ENCODE measurements at regions not wholly inside any gene's neighbourhood (a gene's known extent, or its start where the extent isn't known, plus 50 kb on each side); places are given as distances from the start of the nearest gene placed in this dataset.

DNA sequence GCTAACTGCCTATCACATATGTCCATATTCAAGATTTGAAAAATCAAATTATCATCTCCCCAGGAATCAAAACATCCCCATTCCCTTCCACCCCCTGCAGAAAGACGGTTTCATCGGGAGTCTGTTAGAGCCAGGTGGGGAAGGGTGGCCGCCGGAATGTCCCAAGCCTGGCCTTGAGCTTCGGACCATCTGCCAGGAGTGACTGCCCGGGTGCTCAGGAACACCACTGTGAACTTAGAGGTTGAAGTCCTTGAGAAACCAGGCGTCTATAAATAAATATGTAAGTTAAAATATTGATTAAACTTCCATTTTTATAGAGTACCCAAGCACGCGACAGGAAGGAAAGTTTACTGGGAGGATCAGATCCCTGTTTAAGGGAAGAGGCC lies 250.8 kb downstream of the DLL1 start:
- H2AK5ac ChIP-seq (ENCODE audit: low read length) = no peak overlapping the region
- H2BK12ac ChIP-seq (ENCODE audit: low read length) = no peak overlapping the region
- no CpG with 5 or more reads among the region's 9 CpGs for WGBS (ENCODE audit: extremely low coverage, insufficient coverage, insufficient read length)
- H3K4me2 ChIP-seq (ENCODE audit: low read length) = no peak overlapping the region
- H3K27me3 ChIP-seq (ENCODE audit: insufficient read depth, low read length) = no peaks in the 10 kb centered on the region
- H3K4me1 ChIP-seq (ENCODE audit: control insufficient read depth in 1 of 2, insufficient read depth in 2 of 2, low read length in 2 of 2) = peaks cover 14 to 20% of the 10 kb centered on the region in 2 experiments
- H3K79me1 ChIP-seq (ENCODE audit: low read length) = no peaks in the 10 kb centered on the region
- H3K18ac ChIP-seq (ENCODE audit: low read length) = no peak overlapping the region
- no peak overlapping the region for H3K9ac ChIP-seq (ENCODE audit: low read length)
- H2BK120ac ChIP-seq (ENCODE audit: insufficient read depth, low read length, poor library complexity) = no peak overlapping the region
- no peaks in the 10 kb centered on the region for H3K36me3 ChIP-seq (ENCODE audit: control insufficient read depth in 1 of 2, insufficient read depth in 2 of 2, low read length in 2 of 2)
- no peak overlapping the region for H2BK5ac ChIP-seq (ENCODE audit: low read depth, low read length, poor library complexity)
- no peak overlapping the region for H2AFZ ChIP-seq (ENCODE audit: insufficient read depth, low read length, poor library complexity)
- no peak for DNase-seq
- no peak overlapping the region for H3K23ac ChIP-seq (ENCODE audit: low read length)
- no peak overlapping the region for H3K14ac ChIP-seq (ENCODE audit: low read length)
- no peak overlapping the region for H3K4me3 ChIP-seq (ENCODE audit: low read depth, low read length)
- H3K79me2 ChIP-seq (ENCODE audit: control insufficient read depth, insufficient read depth, low read length, poor library complexity) = no peaks in the 10 kb centered on the region
- peaks cover 10% of the 10 kb centered on the region for H3K9me3 ChIP-seq (ENCODE audit: insufficient read depth, low read depth, low read length)
- H4K12ac ChIP-seq (ENCODE audit: low read depth, low read length) = no peak overlapping the region
- no peak overlapping the region for H3K4ac ChIP-seq (ENCODE audit: low read depth, low read length)
- no peak overlapping the region for H4K91ac ChIP-seq (ENCODE audit: low read depth, low read length)
- no peak overlapping the region for H3K27ac ChIP-seq (ENCODE audit: low read depth, low read length)
- H4K8ac ChIP-seq (ENCODE audit: low read depth, low read length) = no peak overlapping the region

DNA sequence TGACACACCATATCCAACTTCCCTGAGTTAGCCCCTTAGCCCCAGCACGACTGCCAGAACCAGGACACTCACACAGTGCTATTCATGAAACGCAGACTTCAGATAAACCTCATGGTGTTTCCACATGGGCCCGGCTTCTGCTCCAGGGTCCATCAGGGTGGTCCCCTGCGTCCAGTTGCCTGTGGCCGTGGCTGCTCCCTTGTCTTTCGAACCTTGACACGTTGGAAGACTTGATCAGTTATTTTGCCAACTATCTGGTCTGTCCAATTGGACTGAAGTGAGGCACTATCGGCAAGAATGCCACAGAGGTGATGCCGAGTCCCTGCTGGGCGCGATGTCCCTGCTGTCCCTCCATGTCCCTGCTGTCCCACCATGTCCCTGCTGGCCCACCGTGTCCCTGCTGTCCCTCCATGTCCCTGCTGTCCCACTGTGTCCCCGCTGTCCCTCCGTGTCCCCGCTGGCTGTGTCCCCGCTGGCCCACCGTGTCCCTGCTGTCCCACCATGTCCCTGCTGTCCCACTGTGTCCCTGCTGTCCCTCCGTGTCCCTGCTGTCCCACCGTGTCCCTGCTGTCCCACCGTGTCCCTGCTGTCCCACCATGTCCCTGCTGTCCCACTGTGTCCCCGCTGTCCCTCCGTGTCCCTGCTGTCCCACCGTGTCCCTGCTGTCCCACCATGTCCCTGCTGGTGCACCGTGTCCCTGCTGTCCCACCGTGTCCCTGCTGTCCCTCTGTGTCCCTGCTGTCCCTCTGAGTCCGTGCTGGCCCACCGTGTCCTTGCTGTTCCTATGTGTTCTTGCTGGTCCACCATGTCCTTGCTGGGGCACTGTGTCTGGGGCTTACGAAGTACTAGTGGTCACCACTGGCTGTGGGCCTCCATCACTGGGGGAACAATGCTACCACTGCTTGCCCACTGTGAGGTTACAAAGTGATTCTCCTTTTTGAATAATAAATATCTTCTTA lies 251.4 kb downstream of the DLL1 start:
- Histone ChIP-seq H3K79me1 (ENCODE audit: low read length) (no peaks in the 10 kb centered on the region), H3K4me2 (ENCODE audit: low read length) (no peak overlapping the region), H3K27me3 (ENCODE audit: insufficient read depth, low read length) (no peaks in the 10 kb centered on the region), H4K8ac (ENCODE audit: low read depth, low read length) (no peak overlapping the region), H3K14ac (ENCODE audit: low read length) (no peak overlapping the region), H2BK120ac (ENCODE audit: insufficient read depth, low read length, poor library complexity) (no peak overlapping the region), H3K79me2 (ENCODE audit: control insufficient read depth, insufficient read depth, low read length, poor library complexity) (no peaks in the 10 kb centered on the region), H3K9ac (ENCODE audit: low read length) (no peak overlapping the region), H3K4me3 (ENCODE audit: low read depth, low read length) (no peak overlapping the region), H2AFZ (ENCODE audit: insufficient read depth, low read length, poor library complexity) (no peak overlapping the region), H2BK12ac (ENCODE audit: low read length) (no peak overlapping the region), H4K12ac (ENCODE audit: low read depth, low read length) (no peak overlapping the region), H2BK5ac (ENCODE audit: low read depth, low read length, poor library complexity) (no peak overlapping the region), H4K91ac (ENCODE audit: low read depth, low read length) (peak overlapping the region; percentile 3), H3K4ac (ENCODE audit: low read depth, low read length) (no peak overlapping the region), H3K4me1 (ENCODE audit: control insufficient read depth in 1 of 2, insufficient read depth in 2 of 2, low read length in 2 of 2) (peaks cover 14 to 20% of the 10 kb centered on the region in 2 experiments), H2AK5ac (ENCODE audit: low read length) (no peak overlapping the region), H3K23ac (ENCODE audit: low read length) (no peak overlapping the region), H3K36me3 (ENCODE audit: control insufficient read depth in 1 of 2, insufficient read depth in 2 of 2, low read length in 2 of 2) (no peaks in the 10 kb centered on the region), H3K27ac (ENCODE audit: low read depth, low read length) (no peak overlapping the region), H3K9me3 (ENCODE audit: insufficient read depth, low read depth, low read length) (peaks cover 10% of the 10 kb centered on the region), H3K18ac (ENCODE audit: low read length) (no peak overlapping the region)
- DNase-seq = no peak
- no CpG with 5 or more reads among the region's 28 CpGs for WGBS (ENCODE audit: extremely low coverage, insufficient coverage, insufficient read length)

DNA sequence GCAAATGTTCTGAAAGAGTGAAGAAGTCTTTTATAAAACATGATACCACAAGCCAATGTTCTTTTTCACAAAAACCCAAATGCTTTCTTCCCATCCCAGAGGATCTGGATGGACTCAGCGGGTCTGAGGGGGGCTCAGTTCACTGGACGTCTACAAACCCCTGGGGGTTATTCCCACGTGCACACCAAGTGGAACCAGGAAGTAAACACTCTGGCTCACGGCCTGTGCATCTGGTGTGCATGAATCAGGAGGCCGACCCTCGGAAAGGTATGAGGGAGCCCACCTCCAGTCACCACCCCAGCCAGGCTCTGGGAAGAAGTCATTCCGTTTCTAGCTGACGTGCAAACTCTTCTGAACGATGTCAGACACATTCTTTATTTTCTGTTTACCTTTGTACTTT lies 252.2 kb downstream of the DLL1 start:
- Histone ChIP-seq H4K12ac (ENCODE audit: low read depth, low read length) (no peak overlapping the region), H2AK5ac (ENCODE audit: low read length) (no peak overlapping the region), H4K91ac (ENCODE audit: low read depth, low read length) (no peak overlapping the region), H4K8ac (ENCODE audit: low read depth, low read length) (no peak overlapping the region), H3K4me3 (ENCODE audit: low read depth, low read length) (no peak overlapping the region), H3K9ac (ENCODE audit: low read length) (no peak overlapping the region), H3K36me3 (ENCODE audit: control insufficient read depth in 1 of 2, insufficient read depth in 2 of 2, low read length in 2 of 2) (no peaks in the 10 kb centered on the region), H3K27me3 (ENCODE audit: insufficient read depth, low read length) (no peaks in the 10 kb centered on the region), H3K4me2 (ENCODE audit: low read length) (no peak overlapping the region), H2AFZ (ENCODE audit: insufficient read depth, low read length, poor library complexity) (no peak overlapping the region), H3K23ac (ENCODE audit: low read length) (no peak overlapping the region), H3K4ac (ENCODE audit: low read depth, low read length) (no peak overlapping the region), H3K14ac (ENCODE audit: low read length) (no peak overlapping the region), H3K79me2 (ENCODE audit: control insufficient read depth, insufficient read depth, low read length, poor library complexity) (no peaks in the 10 kb centered on the region), H3K27ac (ENCODE audit: low read depth, low read length) (no peak overlapping the region), H3K9me3 (ENCODE audit: insufficient read depth, low read depth, low read length) (peaks cover 15% of the 10 kb centered on the region), H3K4me1 (ENCODE audit: control insufficient read depth in 1 of 2, insufficient read depth in 2 of 2, low read length in 2 of 2) (peaks cover 14 to 20% of the 10 kb centered on the region in 2 experiments), H2BK120ac (ENCODE audit: insufficient read depth, low read length, poor library complexity) (no peak overlapping the region), H3K18ac (ENCODE audit: low read length) (no peak overlapping the region), H3K79me1 (ENCODE audit: low read length) (no peaks in the 10 kb centered on the region), H2BK5ac (ENCODE audit: low read depth, low read length, poor library complexity) (no peak overlapping the region), H2BK12ac (ENCODE audit: low read length) (no peak overlapping the region)
- no peak for DNase-seq
- no CpG with 5 or more reads among the region's 9 CpGs for WGBS (ENCODE audit: extremely low coverage, insufficient coverage, insufficient read length)

DNA sequence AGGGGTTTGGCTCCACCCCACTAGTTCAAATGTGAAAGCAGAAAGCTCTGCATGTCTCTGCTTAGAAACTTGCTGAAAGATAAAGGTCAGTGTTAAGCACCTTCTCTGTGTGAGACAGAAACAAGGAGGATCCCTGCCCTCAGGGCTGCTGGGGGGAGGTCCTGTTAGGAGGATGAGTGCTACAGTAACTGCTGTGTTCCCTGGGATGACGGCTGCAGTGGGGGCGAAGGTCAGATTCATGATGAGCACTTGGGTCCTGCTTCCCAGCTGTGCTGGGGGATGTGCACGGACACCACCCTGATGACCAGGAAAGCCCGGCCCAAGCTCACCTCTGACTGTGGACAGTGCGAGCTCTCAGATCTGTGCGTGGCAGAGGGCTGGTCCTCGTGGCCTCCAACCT lies 252.6 kb downstream of the DLL1 start:
- no CpG with 5 or more reads among the region's 7 CpGs for WGBS (ENCODE audit: extremely low coverage, insufficient coverage, insufficient read length)
- Histone ChIP-seq H4K12ac (ENCODE audit: low read depth, low read length) (no peak overlapping the region), H3K9me3 (ENCODE audit: insufficient read depth, low read depth, low read length) (peaks cover 18% of the 10 kb centered on the region), H3K4me2 (ENCODE audit: low read length) (no peak overlapping the region), H3K79me2 (ENCODE audit: control insufficient read depth, insufficient read depth, low read length, poor library complexity) (no peaks in the 10 kb centered on the region), H3K4ac (ENCODE audit: low read depth, low read length) (no peak overlapping the region), H3K79me1 (ENCODE audit: low read length) (no peaks in the 10 kb centered on the region), H3K36me3 (ENCODE audit: control insufficient read depth in 1 of 2, insufficient read depth in 2 of 2, low read length in 2 of 2) (no peaks in the 10 kb centered on the region), H2BK120ac (ENCODE audit: insufficient read depth, low read length, poor library complexity) (no peak overlapping the region), H3K23ac (ENCODE audit: low read length) (no peak overlapping the region), H2BK5ac (ENCODE audit: low read depth, low read length, poor library complexity) (no peak overlapping the region), H3K18ac (ENCODE audit: low read length) (no peak overlapping the region), H4K8ac (ENCODE audit: low read depth, low read length) (no peak overlapping the region), H2BK12ac (ENCODE audit: low read length) (no peak overlapping the region), H2AK5ac (ENCODE audit: low read length) (no peak overlapping the region), H3K14ac (ENCODE audit: low read length) (no peak overlapping the region), H3K4me3 (ENCODE audit: low read depth, low read length) (no peak overlapping the region), H2AFZ (ENCODE audit: insufficient read depth, low read length, poor library complexity) (no peak overlapping the region), H3K27ac (ENCODE audit: low read depth, low read length) (peak overlapping the region; percentile 48), H3K4me1 (ENCODE audit: control insufficient read depth in 1 of 2, insufficient read depth in 2 of 2, low read length in 2 of 2) (peaks cover 14 to 20% of the 10 kb centered on the region in 2 experiments), H3K27me3 (ENCODE audit: insufficient read depth, low read length) (no peaks in the 10 kb centered on the region), H3K9ac (ENCODE audit: low read length) (no peak overlapping the region), H4K91ac (ENCODE audit: low read depth, low read length) (no peak overlapping the region)
- no peak for DNase-seq

Data from trophoblast cell (in vitro differentiated cells and primary cell).